GM12878 (cell line): ENCODE measurements at regions not wholly inside any gene's neighbourhood (a gene's known extent, or its start where the extent isn't known, plus 50 kb on each side); places are given as distances from the start of the nearest gene placed in this dataset.

Experiments used
- ATAC-seq: fragments of 200-7000 bp; cut with Tn5 transposase; 3 replicates; pipeline ENCODE4 v1.9.1; 2020; ENCODE audit warnings: mild to moderate bottlenecking, moderate library complexity
- BruUV-seq: library from RNA; stranded (reverse); fragments of 400-500 nt; replicated peaks from 2 replicates; lab custom pipeline; 2021; lab: Mats Ljungman, UMichigan
- CTCF ChIA-PET: fragments of 300-600 bp; sonication (Branson Sonifier 250); formaldehyde crosslinking; extraction: SDS; loops from one replicate; lab custom pipeline; 2021; ENCODE audit warnings: inconsistent platforms; lab: Yijun Ruan, JAX
- POLR2A ChIA-PET: fragments of 350-600 bp; formaldehyde crosslinking; extraction: SDS; loops from one replicate; lab custom pipeline; 2021; ENCODE audit warnings: inconsistent platforms; lab: Charles Lee
- RAD21 ChIA-PET: fragments of 300-600 bp; sonication (Branson Sonifier 250); formaldehyde crosslinking; loops from one replicate; lab custom pipeline; 2023; ENCODE audit warnings: antibody characterized with exemption; ENCODE audit not compliant: unreplicated experiment; lab: Charles Lee
- SMC1A ChIA-PET: fragments of 300-600 bp; sonication (Branson Sonifier 250); formaldehyde crosslinking; loops from one replicate; lab custom pipeline; 2023; ENCODE audit not compliant: unreplicated experiment, uncharacterized antibody; lab: Charles Lee
- DNase-seq: peaks from one replicate; pipeline ENCODE4 v3.0.0-alpha.2; 2011; ENCODE audit warnings: low read depth, low spot score
- FAIRE-seq: peaks from 3 replicates; lab custom pipeline; 2011; peaks lifted over from hg19 to GRCh38; lab: Jason Lieb, UNC
- H2AFZ ChIP-seq: 2 replicates; pipeline ENCODE4 v1.6.0; 2011; ENCODE audit warnings: low read depth, low read length, control low read depth; ENCODE audit not compliant: control insufficient read depth
- H3K27ac ChIP-seq: 2 replicates; pipeline ENCODE4 v1.5.1; 2011; ENCODE audit warnings: control low read depth; ENCODE audit not compliant: control insufficient read depth, insufficient read depth
- H3K27me3 ChIP-seq, 2 experiments: replicated peaks in 1 of 2; 2 replicates each; pipeline versions ENCODE4 v1.6.0 to v1.6.1; 2011; ENCODE audit warnings: low read length in 1 of 2; ENCODE audit not compliant: control insufficient read depth in 2 of 2, insufficient read depth in 2 of 2
- H3K36me3 ChIP-seq, 2 experiments: 2 replicates each; pipeline ENCODE4 v1.5.1; 2011; ENCODE audit warnings: low read length in 1 of 2; ENCODE audit not compliant: control insufficient read depth in 2 of 2, insufficient read depth in 2 of 2
- H3K4me1 ChIP-seq: 2 replicates; pipeline ENCODE4 v1.6.1; 2011; ENCODE audit warnings: mild to moderate bottlenecking, low read length, moderate library complexity, mixed read lengths; ENCODE audit not compliant: control insufficient read depth, insufficient read depth
- H3K4me2 ChIP-seq: 2 replicates; pipeline ENCODE4 v1.6.0; 2011; ENCODE audit warnings: control low read depth; ENCODE audit not compliant: control insufficient read depth, insufficient read depth
- H3K4me3 ChIP-seq: fragments of 200-600 bp; sonication (generic); 2 replicates; pipeline ENCODE4 v1.5.1; 2016
- H3K79me2 ChIP-seq: 2 replicates; pipeline ENCODE4 v1.6.0; 2011; ENCODE audit warnings: low read length; ENCODE audit not compliant: control insufficient read depth, insufficient read depth
- H3K9ac ChIP-seq: 2 replicates; pipeline ENCODE4 v1.8.0; 2011; ENCODE audit warnings: low read length, control low read depth, mixed read lengths; ENCODE audit not compliant: control insufficient read depth, insufficient read depth
- H3K9me3 ChIP-seq: replicated peaks from 3 replicates; pipeline ENCODE4 v1.5.1; 2011; ENCODE audit warnings: mild to moderate bottlenecking, low read length; ENCODE audit not compliant: control insufficient read depth, insufficient read depth
- H4K20me1 ChIP-seq: 2 replicates; pipeline ENCODE4 v1.6.0; 2011; ENCODE audit not compliant: control insufficient read depth, insufficient read depth
- BACH1 ChIP-seq: fragments of 450-650 bp; IDR thresholded peaks from 2 replicates; pipeline ENCODE4 v1.6.1; 2017; ENCODE audit warnings: mild to moderate bottlenecking, borderline replicate concordance
- BCL11A ChIP-seq: IDR thresholded peaks from 2 replicates; pipeline ENCODE4 v1.6.1; 2011; ENCODE audit warnings: low read depth, low read length
- CEBPZ ChIP-seq: fragments of 150-350 bp; IDR thresholded peaks from 2 replicates; pipeline ENCODE4 v1.6.1; 2016; ENCODE audit warnings: low read depth, low read length
- CHD2 ChIP-seq: IDR thresholded peaks from 2 replicates; pipeline ENCODE4 v1.6.1; 2011; ENCODE audit warnings: low read depth, low read length, improper control_type of control experiment, borderline replicate concordance
- LARP7 ChIP-seq: fragments of 450-650 bp; IDR thresholded peaks from 2 replicates; pipeline ENCODE4 v1.6.1; 2017; ENCODE audit warnings: mild to moderate bottlenecking
- SIN3A ChIP-seq: IDR thresholded peaks from 2 replicates; pipeline ENCODE4 v1.6.1; 2012; ENCODE audit warnings: low read depth, low read length, improper control_type of control experiment
- USF2 ChIP-seq: IDR thresholded peaks from 2 replicates; pipeline ENCODE4 v1.6.1; 2011; ENCODE audit warnings: low read depth, low read length, improper control_type of control experiment, borderline replicate concordance
- ZBTB33 ChIP-seq: fragments of 450-650 bp; IDR thresholded peaks from 2 replicates; pipeline ENCODE4 v1.6.1; 2017; ENCODE audit warnings: mild to moderate bottlenecking
- ZBTB40 ChIP-seq: fragments of 450-650 bp; IDR thresholded peaks from 2 replicates; pipeline ENCODE4 v1.6.1; 2016; ENCODE audit warnings: mild to moderate bottlenecking, moderate library complexity, borderline replicate concordance
- ZNF24 ChIP-seq: fragments of 450-650 bp; IDR thresholded peaks from 2 replicates; pipeline ENCODE4 v1.6.1; 2017; ENCODE audit warnings: antibody characterized with exemption, mild to moderate bottlenecking
- ZNF384 ChIP-seq: IDR thresholded peaks from 2 replicates; pipeline ENCODE4 v1.6.1; 2012; ENCODE audit warnings: low read depth, mild to moderate bottlenecking, low read length, improper control_type of control experiment, borderline replicate concordance
- WGBS: methylation state at CpG from one replicate; pipeline ENCODE4 v1.1.6; 2016; ENCODE audit warnings: low lambda C conversion rate; ENCODE audit not compliant: insufficient replicate concordance, insufficient coverage; ENCODE audit errors: missing lambda C conversion rate; 5-methylcytosine and 5-hydroxymethylcytosine counted together
- in situ Hi-C: fragments of 300-500 bp; cut with MboI; formaldehyde crosslinking; loops from 9 replicates; pipeline ENCODE4 v1.14.3; 2018; ENCODE audit warnings: mixed read lengths
- intact Hi-C: fragments of 100-400 bp; cut with micrococcal nuclease; formaldehyde crosslinking; loops from one replicate; pipeline ENCODE4 v1.14.2; 2022; ENCODE audit not compliant: unreplicated experiment

GRCh38 chr1:238738892-238739291, 647.5 kb upstream of the CHRM3 start:
- POLR2A ChIA-PET = no interaction called here
- SMC1A ChIA-PET = interaction anchor here (0.8 kb wide), 1 partner anchor 12 kb away, joined by 3 read pairs; no protein-coding TSS in a partner anchor
- ATAC-seq = no peak
- BruUV-seq = no TSS peak
- WGBS = 0% methylated on average over 2 of the region's 2 CpGs
- no peak overlapping the region for H3K4me2 ChIP-seq
- no peaks in the 10 kb centered on the region for H3K79me2 ChIP-seq
- no peak for DNase-seq
- no peak overlapping the region for H3K4me3 ChIP-seq
- H3K36me3 ChIP-seq = no peaks in the 10 kb centered on the region
- H3K4me1 ChIP-seq = no peaks in the 10 kb centered on the region
- H2AFZ ChIP-seq = no peak overlapping the region
- H3K27me3 ChIP-seq = no peaks in the 10 kb centered on the region
- no peaks in the 10 kb centered on the region for H4K20me1 ChIP-seq
- H3K9me3 ChIP-seq = no peaks in the 10 kb centered on the region
- FAIRE-seq = no peak
- CTCF ChIA-PET = interaction anchor here (1.0 kb wide), 1 partner anchor 11 kb away, joined by 3 read pairs; no protein-coding TSS in a partner anchor
- no peak overlapping the region for H3K9ac ChIP-seq
- H3K27ac ChIP-seq = no peak overlapping the region
- no peak for TF ChIP-seq LARP7
- TF ChIP-seq BCL11A = no peak
- no peak for TF ChIP-seq ZBTB40
- no peak for TF ChIP-seq ZNF24
- TF ChIP-seq ZNF384 = no peak
- TF ChIP-seq USF2 = no peak
- no peak for TF ChIP-seq CHD2
- TF ChIP-seq CEBPZ = no peak
- no peak for TF ChIP-seq SIN3A
- TF ChIP-seq BACH1 = no peak
- TF ChIP-seq ZBTB33 = no peak
- in situ Hi-C loops = no loop called here
- intact Hi-C loops = no loop called here
- RAD21 ChIA-PET = interaction anchor here (1.1 kb wide), 1 partner anchor 111 kb away, joined by 3 read pairs; no protein-coding TSS in a partner anchor
